Erythroblast (primary cell): ENCODE measurements at regions not wholly inside any gene's neighbourhood (a gene's known extent, or its start where the extent isn't known, plus 50 kb on each side); places are given as distances from the start of the nearest gene placed in this dataset.

Source experiments
- GATA1 ChIP-seq: IDR thresholded peaks from 2 replicates; pipeline ENCODE4 v1.6.1; 2011; ENCODE audit warnings: low read depth, mild to moderate bottlenecking, control low read depth, low read length, moderate library complexity
- POLR2A ChIP-seq: IDR thresholded peaks from 2 replicates; pipeline ENCODE4 v1.6.1; 2011; ENCODE audit warnings: mild to moderate bottlenecking, low read length

DNA sequence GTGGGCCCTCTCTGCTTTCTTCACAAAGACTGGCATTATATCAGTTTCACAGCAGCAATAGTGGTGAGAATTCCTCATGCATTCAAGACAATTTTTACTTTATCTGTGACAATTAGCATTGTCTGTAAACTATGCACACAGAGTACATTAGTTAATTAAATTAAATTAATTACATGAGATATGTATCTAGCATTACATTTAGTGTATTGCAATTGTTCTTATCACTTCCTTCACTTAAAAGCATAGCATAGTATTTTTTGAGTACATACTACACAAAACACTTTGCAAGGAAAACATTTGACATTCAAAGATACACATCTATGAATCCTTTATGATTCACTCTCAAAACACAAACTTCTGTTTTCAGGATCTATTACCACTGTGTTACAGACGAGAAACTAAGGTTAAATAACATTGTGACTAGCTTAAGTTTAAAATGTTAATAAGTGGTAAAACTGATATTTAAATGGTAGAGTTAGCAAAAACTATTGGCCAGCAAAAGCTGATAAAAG, 1542.6 kb downstream of the PLA2G4A start:
- TF ChIP-seq POLR2A (no peak), GATA1 (no peak)
